Ammon's horn (tissue), 1 donor: ENCODE measurements at regions not wholly inside any gene's neighbourhood (a gene's known extent, or its start where the extent isn't known, plus 50 kb on each side); places are given as distances from the start of the nearest gene placed in this dataset.
"Not testable (repeated sequence)": the region's sequence is repeated elsewhere in the genome, so short reads cannot be mapped to it uniquely, and the experiment has no call there.

Experiments
- DNase-seq: peaks from one replicate; pipeline ENCODE4 v3.0.0-alpha.2; 2016; ENCODE audit warnings: low spot score

DNA sequence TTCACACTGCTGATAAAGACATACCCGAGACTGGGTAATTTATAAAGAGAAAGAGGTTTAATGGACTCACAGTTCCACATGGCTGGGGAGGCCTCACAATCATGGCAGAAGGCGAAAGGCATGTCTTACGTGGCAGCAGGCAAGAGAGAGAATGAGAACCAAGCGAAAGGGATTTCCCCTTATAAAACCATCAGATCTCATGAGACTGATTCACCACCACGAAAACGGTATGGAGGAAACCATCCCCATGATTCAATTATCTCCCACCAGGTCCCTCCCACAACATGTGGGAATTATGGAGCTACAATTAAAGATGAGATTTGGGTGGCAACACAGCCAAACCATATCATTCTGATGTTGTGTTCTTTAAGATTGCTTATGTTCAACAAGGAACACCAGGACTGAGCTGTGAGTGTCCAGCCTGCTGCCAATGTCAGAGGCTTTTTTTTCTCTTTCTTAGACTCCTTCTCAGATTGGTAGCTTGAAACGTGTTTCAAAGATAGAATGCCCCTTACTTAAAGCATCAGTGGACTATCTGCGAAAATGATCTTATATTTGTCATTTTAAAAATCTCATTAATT lies 124.1 kb upstream of the TWIST2 start:
- not testable (repeated sequence) for DNase-seq

DNA sequence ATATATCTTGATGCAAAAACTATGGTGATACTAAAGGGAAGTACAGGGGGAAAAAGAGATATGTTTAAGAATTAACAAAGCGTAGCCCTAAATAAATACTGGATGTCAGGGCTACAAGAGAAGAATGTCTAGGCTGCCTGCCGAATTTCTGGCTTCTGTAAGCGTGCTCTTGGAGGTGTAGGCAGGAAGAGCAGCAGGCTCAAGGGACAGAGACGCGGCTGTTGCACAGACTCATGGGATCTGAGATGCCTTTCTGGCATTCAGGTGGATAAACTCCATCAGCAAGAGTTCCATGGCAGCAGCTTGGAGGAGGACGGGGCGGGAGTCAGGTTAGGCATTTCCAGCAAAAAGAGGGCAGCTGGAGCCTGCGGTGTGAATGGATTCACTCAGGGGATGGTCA lies 123.2 kb upstream of the TWIST2 start:
- no peak for DNase-seq

DNA sequence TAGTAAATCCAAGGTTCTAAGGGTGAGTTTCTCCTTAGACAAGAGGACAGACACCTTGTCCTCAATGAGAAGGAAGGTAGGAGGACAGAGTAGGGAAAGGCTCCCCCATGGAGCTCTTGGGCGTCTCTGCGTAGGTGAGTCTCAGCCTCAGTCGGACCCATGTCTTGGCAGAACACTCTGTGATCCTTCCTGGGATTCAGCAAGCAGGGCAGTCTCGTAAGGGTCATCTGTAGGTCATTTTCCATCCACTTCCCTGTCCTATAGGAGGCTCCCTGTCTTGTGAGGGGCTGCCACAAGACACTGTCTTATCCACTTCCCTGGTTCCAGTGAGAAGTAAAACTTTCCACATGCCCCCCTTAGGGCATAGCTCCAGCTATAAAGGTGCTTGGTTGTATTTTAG lies 122.6 kb upstream of the TWIST2 start:
- no peak for DNase-seq

DNA sequence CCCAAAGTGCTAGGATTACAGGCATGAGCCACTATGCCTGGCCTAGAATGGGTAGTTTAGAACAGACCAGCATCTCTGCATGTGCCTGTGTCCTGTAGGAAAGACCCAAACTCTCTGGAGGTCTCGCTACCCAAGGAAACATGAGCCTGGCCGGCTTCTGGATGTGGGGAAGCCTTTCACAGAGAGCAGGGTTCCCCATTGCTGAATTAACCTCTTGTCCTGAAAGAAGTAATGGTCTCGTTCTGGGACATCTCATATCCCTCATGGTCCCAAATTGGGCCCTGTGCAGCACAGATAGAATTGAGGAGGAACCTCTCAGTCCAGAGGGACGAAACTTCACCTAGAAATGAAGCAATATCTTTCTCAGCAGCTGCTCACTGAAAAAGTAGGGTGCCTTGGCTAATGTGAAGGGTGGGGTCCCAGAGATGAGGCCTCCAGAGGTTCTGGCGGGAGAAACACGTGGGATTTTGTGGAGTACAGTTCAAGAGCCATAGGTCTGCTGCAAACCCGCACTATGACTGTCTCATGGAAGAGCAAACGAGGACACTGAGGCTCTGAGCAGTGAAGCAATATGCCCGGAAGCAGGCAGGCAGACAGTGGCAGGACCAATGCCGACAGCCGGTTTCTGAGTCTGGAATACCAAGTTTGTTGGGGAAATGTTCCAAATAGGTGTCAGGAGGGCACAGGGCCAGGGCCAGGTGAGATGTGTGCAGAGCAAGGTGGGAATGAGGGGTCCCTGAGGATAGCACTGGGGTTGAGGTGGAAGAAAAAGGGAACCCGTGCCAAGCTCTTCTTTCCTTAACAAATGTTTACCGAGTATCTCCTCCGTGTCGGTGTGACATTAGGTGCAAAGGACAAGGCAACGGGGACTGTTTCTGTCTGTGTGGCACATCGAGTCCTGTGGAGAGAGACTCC lies 121.0 kb upstream of the TWIST2 start:
- no peak for DNase-seq

DNA sequence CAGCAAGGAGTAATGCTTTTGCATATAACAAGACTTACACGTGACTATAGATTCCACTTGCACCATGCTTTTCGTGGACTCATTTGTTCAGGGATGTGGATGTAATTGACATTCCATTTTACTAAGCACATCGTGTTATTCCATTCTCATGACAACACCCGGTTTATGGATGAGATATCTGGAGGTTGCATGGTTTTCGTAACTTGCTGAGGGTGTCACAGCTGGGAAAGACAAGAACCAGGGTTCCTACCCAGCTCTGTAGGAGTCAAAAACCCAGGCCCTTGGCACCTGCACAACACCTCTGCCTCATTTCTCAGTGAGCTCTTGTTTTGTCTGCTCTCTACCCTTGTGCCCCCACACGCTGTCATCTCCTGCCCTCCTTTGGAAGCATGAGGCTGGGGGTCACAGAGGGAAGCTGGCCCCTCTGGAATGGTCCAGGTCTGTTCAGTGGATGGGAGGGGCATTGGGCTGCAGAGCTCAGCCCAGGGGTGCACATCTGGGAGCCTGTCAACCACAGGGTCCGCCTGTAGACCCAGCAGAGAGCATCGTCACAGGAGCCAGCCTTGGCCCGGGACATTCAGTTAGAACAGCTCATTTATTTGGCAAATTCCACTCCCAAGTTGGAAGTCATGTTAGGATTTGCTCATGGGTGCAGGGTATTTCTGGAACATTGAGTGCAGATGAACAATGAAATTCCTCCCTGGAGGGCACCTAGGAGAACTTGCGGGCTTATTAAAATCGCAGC lies 120.1 kb upstream of the TWIST2 start:
- no peak for DNase-seq

DNA sequence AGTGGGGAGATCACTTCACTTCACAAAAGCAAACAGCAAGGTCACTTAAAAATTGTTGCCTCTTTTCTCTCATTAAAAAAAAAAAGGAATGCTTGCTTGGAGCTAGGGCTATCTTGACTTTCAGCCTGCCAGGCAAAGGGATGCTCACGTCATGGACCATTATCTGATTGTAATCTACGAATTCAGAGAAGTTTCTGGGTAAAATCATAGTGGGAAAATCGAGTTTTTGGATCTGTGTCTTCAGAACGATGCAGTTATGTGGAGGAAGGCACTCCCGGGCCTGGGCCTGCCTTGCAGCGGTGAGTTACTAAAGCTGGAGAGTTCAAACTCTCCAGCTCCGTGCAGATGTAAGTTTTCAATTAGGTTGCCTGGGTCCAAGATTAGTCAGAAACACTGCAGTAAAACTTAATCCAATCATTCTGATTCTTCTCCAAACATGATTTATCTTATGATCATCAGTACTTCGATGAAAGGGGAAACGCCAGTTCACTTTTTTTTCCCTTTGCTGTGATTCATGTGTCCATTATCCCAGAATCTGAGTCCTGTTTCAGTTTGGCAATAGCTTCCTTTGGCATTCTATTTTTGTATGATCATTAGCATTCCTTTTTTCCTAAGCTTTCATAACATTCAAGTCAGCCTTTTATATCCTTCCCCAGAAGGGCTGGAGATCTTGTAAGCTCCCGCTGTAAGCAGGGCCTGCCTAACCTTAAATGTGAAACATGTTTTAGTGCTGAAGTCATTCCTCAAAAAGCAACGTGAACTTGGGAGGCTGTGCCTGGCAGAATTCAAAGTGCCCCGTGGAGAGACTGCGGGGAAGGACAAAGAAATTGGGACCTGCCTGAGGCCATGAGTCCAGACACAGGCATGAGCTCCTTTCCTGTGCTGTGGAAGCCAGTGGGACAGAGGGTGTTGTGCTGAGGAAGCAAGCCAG lies 119.3 kb upstream of the TWIST2 start:
- no peak for DNase-seq

DNA sequence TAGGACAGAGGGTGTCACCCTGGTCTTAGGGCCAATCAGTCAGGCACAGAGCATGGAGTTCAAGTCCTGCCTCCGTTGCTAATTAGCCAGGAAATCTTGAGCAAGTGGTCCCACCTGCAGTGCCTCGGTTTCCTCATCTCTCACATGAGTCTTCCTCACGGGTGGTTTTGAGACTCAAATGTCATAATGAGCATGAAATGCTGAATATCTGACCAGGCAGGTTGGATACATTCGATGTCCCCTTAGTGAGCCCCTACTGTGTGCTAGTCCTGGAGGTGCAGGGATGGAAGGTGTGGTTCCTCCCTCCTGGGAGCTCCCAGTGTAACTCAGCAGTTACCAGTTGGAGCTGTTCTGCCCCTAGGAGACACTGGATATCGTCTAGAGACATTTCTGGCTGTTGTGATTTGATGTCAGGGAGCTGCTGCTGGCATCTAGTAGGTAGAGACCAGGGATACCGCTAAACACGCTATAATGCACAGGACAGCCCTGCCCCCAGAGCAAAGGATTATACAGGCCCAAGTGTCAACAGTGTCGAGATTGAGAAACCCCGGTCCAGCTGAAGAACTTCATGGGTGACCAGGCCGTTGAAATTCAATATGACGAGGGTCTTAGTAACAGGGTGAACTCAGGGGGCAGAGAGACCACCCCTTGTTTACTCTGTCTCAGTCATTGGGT lies 118.5 kb upstream of the TWIST2 start:
- DNase-seq, result no peak

DNA sequence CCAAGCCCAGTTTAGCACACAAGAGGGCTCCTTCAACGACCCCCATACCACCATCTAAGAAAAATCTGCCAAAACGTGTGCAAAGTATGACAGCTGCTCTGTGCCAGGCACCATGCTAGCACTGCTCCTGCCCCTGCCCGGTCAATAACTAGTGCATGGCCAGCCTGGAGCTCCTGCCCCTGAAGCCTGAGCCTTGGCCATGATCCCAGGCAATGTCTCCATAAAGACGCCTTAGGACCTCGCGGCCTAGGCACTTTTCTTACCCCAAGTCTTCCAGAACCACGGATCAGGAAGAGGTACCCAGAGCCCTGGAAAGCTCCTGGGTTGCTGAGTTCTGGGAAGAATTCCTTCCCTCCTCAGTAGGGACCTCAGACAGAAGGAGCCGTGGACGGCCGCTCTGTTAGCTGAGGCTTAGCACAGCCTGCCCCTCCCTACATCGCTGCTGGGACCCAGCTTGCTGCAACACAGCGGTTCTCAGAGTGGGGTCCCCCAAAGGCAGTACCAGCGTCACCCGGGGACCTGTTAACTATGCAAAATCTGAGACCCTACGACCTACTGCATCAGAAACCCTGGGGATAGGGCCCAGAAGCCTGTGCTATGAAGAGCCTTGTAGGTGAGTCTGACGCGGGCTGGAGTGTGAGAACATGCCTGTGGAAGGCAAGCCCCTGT lies 117.8 kb upstream of the TWIST2 start:
- DNase-seq, result no peak

DNA sequence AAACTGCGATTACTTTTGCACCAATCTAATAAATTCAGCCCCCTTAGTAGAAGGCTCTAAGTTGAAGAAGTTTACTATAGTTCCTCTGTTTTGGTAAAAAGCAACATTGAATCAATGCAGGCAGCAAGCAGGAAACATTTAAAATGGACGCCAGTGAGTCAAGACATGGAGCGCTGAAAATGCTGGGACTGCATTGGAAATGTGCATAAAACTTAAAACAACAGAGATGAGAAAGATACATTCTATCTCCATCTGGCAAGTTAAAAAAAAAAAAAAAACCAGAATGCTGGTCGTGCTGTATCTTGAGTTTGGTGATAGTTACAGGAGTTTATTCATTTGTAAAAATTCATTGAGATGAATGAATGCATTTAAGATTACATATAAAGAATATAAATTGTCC lies 117.0 kb upstream of the TWIST2 start:
- no peak for DNase-seq

DNA sequence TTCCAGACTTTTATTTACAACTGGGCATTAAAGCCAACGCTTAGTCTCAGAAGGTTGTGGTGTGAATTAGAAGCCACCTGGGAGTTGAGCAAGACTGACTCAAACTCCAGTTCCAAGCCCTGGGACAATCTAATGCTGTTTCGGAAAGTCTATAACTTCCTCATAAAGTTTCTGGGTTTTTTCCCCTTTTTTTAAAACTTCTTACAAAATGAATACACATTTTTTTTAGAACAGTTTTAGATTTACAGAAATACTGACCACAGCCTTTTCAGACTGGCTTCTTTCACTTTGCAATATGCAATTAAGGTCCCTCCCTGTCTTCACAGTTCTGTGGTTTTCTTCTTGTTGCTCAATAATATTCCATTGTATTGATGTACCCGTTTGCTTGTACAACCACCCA lies 115.9 kb upstream of the TWIST2 start:
- no peak for DNase-seq

DNA sequence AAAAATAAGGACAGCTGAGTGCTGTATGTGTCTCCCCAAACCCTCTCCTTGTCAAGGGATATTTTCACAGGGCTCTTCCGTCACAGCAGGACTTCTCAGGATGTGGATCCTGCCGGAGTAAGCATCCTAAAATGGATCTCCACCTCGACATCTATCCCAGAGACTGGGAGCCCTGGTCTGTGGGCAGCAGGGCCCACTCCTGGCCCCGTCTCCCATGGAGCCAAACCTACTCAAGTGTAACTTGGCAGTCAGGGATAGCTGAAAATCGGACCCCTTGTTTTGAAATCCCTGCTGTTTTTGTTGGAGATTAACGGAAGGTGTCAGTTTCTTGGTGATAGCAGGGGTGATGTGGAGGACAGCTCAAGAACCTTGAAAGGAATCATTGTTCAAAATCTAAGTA lies 109.0 kb upstream of the TWIST2 start:
- DNase-seq, result no peak

DNA sequence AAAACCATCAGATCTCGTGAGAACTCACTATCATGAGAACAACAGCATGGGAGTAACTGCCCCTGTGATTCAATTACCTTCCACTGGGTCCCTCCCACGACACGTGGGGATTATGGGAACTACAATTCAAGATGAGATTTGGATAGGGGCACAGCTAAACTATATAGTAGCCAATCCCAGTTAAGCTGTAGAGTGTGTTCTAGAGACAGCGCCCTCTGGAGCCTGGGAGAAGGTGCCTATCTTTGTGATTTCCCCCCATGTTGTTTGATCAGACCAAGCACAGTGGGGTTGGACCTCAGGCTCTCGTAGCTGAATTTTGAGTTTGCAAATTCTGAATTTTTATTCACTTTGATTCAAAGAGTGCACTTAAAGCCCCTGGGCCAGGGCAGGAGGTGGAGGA lies 108.2 kb upstream of the TWIST2 start:
- no peak for DNase-seq

DNA sequence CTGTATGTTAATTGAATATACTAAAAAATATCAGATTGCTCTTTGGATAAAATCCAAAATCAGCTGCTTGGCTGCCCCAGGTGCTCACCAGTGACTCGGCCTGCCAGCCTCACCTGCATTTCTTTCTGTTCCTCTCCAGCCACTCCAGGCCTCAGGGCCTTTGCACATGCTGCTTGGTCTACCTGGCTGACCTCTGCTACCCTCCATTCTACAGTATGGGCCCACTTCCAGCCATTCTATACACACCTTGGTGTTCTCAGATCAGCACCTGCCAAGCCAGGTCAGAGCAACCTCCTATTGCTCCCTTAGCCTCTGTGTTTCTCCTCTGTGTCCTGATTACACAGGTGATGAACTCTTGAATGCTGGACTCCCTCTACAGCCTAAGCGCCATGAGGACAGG lies 106.6 kb upstream of the TWIST2 start:
- DNase-seq, result no peak

DNA sequence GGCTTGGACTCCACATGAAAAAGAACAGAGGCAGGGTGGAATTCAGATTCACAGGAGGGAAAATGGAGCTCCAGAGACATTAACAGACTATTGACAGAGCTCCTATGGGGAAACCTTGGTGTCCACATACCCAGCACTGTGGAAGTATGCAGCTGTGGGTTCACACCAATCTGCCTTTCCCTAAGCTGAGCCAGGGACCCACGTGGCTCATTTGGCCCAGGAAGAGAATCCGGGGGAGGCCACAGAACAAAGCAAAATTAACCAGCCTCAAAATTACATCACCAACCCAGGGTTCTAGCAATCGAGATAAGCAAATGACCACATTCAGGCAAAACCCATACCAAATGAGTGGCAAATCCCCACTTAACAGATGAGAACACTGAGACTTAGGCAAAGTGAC lies 105.8 kb upstream of the TWIST2 start:
- no peak for DNase-seq

DNA sequence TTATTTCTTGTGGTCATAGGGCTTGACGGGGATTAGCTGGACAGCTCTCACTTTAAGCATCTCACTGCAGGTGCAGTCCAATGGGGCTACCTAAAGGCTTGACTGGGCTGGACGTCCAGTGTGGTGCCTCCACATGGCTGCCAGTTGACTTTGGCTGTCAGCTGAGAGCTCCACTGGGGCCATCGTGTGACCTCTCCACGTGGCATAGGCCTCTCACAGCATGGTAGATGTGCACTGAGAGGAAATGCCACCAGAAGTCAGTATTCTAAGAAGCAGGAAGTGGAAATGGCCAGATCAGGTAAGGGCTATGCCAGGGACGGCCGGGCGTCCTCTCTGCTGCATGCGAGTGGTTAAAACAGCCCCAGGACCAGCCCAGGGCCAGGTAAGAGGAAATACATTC lies 105.2 kb upstream of the TWIST2 start:
- no peak for DNase-seq

DNA sequence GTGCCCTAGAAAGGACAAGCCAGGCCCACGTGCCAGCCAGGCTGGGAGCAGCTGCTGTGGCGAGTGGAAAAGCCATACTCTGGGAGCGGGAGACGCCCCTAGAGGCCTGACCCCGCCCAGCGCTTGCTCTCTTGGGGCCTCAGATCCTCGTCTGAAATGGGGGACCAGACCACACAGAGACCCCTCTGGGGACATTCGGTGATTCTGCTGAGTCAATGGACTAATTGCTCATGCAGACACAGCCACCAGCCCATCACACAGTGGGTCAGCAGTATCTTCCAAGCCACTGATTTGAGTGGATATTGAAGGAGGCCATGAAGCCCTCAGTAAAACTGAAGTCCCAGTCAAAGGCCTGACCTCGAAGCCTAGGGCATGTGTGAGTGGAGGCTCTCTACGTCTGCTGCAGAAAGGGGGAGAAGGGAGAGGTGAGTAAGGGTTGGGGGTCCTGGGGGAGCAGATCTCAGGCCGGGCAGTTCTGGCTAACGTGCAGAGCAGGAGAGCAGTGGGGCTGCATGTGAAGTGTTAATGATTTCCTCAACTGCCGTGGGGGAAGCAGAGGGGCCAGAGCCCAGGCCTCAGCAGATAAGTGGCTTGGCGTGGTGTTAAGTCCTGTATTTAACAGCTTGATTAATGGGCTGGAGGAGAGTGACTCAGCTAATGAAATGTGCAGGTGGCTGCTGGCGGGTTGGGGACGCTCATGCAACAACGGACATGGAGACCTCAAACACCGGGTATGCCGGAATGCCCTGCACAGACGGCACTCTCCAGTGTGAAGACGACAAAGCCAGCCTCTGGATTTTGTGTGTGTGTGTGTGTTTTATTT lies 104.4 kb upstream of the TWIST2 start:
- no peak for DNase-seq

DNA sequence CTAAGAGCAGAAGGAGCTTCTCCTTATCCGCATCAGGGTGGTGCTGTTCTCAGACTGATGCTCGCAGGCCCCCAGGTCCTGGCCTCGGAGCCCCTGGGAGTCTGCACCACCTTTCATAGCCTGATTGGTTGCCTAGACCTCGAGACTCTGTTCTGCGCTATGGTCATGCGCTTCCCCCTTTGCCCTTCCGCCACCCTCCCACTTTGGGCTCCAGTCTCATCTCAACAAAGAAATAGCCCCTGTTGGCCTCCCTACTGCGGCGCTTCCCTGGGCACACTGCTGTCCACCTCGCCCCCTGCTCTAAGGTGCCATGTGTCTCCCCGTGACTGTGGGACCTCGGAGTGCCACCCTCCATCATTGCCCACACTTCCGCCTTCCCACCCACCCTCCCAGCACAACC lies 102.9 kb upstream of the TWIST2 start:
- no peak for DNase-seq

DNA sequence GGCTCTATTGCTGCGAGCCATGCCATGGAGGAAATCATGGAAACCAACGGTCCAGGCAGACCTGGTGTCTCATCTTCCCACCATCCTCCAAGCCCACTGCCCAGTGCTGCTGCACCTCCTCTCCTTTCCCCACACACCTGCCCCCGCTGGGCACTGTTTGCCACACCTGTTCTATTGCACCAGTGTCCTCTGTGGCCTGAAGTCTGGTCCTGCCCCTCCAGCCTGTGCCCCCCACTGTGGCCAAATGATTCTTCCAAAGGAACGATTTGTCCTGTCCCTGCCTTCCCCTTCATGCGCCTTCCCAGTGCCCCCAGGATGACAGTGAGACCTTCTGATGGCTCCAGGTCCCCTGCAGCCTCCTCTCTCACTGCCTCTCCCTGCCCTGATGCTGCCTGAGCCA lies 101.9 kb upstream of the TWIST2 start:
- no peak for DNase-seq

DNA sequence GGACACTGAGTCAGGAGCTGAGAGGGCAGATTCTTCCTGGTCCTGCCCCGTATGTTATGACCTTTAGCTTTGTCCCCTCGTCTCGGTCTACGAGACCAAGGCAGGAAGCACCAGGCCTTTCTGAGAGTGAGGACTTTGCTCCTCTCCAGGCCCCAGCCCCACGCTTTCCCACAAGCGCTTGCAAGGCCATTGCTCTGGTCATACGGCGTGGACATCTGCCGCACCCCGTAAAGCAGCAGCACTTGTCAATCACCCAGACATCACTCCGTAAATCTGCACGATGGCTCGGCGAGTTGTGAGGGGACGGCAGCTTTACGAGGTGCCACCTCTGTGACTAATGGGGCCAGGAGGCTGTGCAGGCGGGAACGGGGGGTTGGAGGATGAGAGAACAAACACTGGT lies 100.8 kb upstream of the TWIST2 start:
- no peak for DNase-seq

DNA sequence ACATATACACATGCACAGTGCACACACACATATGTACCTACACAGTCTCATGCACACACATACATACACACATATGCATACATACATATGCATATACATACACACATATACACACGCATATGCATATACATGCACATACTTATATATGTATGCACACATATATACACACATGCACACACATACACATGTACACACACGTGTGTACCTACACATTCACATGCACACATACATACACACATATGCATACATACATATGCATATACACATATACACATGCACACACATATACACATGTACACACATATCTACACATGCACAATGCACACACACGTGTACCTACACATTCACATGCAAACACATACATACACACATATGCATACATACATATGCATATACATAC lies 100.3 kb upstream of the TWIST2 start:
- DNase-seq, result no peak
